ENCODE measurements at regions not wholly inside any gene's neighbourhood (a gene's known extent, or its start where the extent isn't known, plus 50 kb on each side); places are given as distances from the start of the nearest gene placed in this dataset.

GRCh38 chr6:78400076-78400475, 467.3 kb upstream of the IRAK1BP1 start:
- no peak overlapping the region for H3K4me3 ChIP-seq (ENCODE audit: low read depth, low read length)
- CTCF ChIA-PET = no interaction called here
- DNase-seq (ENCODE audit: low read depth, low spot score) = no peak
- POLR2A ChIA-PET = no interaction called here
- no peak for TF ChIP-seq CTCF (IDR thresholded peaks at IDR 0.05; ENCODE audit: insufficient read depth, low read length, missing control alignments)

DNA sequence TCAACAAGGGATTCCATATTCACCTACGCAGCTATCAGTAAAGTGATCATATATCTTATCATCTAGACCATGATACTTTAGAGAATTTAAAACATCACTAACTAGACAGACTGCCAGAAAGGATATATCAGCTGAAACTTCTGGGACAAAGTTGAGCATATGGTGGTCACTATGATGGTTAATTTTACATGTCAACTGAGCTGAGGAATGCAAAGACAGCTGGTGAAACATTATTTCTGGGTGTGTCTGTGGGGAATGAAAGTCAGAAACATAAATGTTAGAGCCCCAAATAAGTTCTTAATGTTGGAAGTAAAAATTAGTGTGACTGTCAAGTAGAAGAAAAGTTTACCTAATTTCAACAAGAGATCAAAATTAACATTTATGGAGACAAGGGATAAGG, 440.0 kb upstream of the IRAK1BP1 start:
- H3K4me3 ChIP-seq (ENCODE audit: low read depth, low read length) = no peak overlapping the region
- ChIA-PET POLR2A (no interaction called here), CTCF (no interaction called here)
- no peak for DNase-seq (ENCODE audit: low read depth, low spot score)
- no peak for TF ChIP-seq CTCF (IDR thresholded peaks at IDR 0.05; ENCODE audit: insufficient read depth, low read length, missing control alignments)

- H3K4me3 ChIP-seq (ENCODE audit: low read depth, low read length) = no peak overlapping the region
- DNase-seq (ENCODE audit: low read depth, low spot score) = no peak
- CTCF ChIA-PET = no interaction called here
- POLR2A ChIA-PET = no interaction called here
- TF ChIP-seq CTCF (IDR thresholded peaks at IDR 0.05; ENCODE audit: insufficient read depth, low read length, missing control alignments) = no peak
Measured at GRCh38 chr6:78430521-78430920, 436.8 kb upstream of the IRAK1BP1 start.

GRCh38 chr6:78435671-78436070, 431.7 kb upstream of the IRAK1BP1 start:
- no peak for TF ChIP-seq CTCF (IDR thresholded peaks at IDR 0.05; ENCODE audit: insufficient read depth, low read length, missing control alignments)
- no peak for DNase-seq (ENCODE audit: low read depth, low spot score)
- ChIA-PET CTCF (interaction anchor here (0.9 to 3.4 kb wide), 3 partner anchors 8 to 374 kb away, joined by 3 to 28 read pairs (median 4); no protein-coding TSS in a partner anchor), POLR2A (no interaction called here)
- no peak overlapping the region for H3K4me3 ChIP-seq (ENCODE audit: low read depth, low read length)

GRCh38 chr6:78436335-78436734, 431.0 kb upstream of the IRAK1BP1 start:
- H3K4me3 ChIP-seq (ENCODE audit: low read depth, low read length) = no peak overlapping the region
- CTCF ChIA-PET = interaction anchor here (1.5 to 3.4 kb wide), 2 partner anchors 179 to 374 kb away, joined by 3 to 28 read pairs; no protein-coding TSS in a partner anchor
- peak; percentile 17 for TF ChIP-seq CTCF (IDR thresholded peaks at IDR 0.05; ENCODE audit: insufficient read depth, low read length, missing control alignments)
- POLR2A ChIA-PET = no interaction called here
- no peak for DNase-seq (ENCODE audit: low read depth, low spot score)

GRCh38 chr6:78438135-78438534, 429.2 kb upstream of the IRAK1BP1 start:
- no peak for TF ChIP-seq CTCF (IDR thresholded peaks at IDR 0.05; ENCODE audit: insufficient read depth, low read length, missing control alignments)
- ChIA-PET CTCF (interaction anchor here (3.4 kb wide), 1 partner anchor 372 kb away, joined by 28 read pairs; no protein-coding TSS in a partner anchor), POLR2A (no interaction called here)
- H3K4me3 ChIP-seq (ENCODE audit: low read depth, low read length) = no peak overlapping the region
- DNase-seq (ENCODE audit: low read depth, low spot score) = no peak

All from AG04449 (cell line).